NCI-H345 (cell line): ENCODE measurements at regions not wholly inside any gene's neighbourhood (a gene's known extent, or its start where the extent isn't known, plus 50 kb on each side); places are given as distances from the start of the nearest gene placed in this dataset.
"Not testable (repeated sequence)": the region's sequence is repeated elsewhere in the genome, so short reads cannot be mapped to it uniquely, and the experiment has no call there.

Experiments used
- DNase-seq: peaks from one replicate; lab custom pipeline; 2025; lab: John Stamatoyannopoulos, UW

GRCh38 chr13:43946281-43946680 is 66.6 kb downstream of the LACC1 start:
- DNase-seq = no peak

- no peak for DNase-seq
Observed at GRCh38 chr13:43947897-43948458, 68.3 kb downstream of the LACC1 start.

GRCh38 chr13:43953370-43953769 is 73.7 kb downstream of the LACC1 start:
- no peak for DNase-seq

- DNase-seq = not testable (repeated sequence)
Observed at GRCh38 chr13:43956975-43957374, 77.3 kb downstream of the LACC1 start.

GRCh38 chr13:43959291-43959690 is 79.6 kb downstream of the LACC1 start:
- no peak for DNase-seq

- no peak for DNase-seq
Observed at GRCh38 chr13:43961909-43962308, 82.2 kb downstream of the LACC1 start.

- DNase-seq = no peak
Observed at GRCh38 chr13:43963726-43964125, 84.0 kb downstream of the LACC1 start.

GRCh38 chr13:43964698-43965458 is 85.2 kb downstream of the LACC1 start:
- no peak for DNase-seq

- no peak for DNase-seq
Observed at GRCh38 chr13:43965459-43965845, 85.7 kb downstream of the LACC1 start.

- DNase-seq = not testable (repeated sequence)
Observed at GRCh38 chr13:43968251-43968942, 88.7 kb downstream of the LACC1 start.

- DNase-seq = not testable (repeated sequence)
Observed at GRCh38 chr13:43968943-43969690, 89.4 kb downstream of the LACC1 start.

GRCh38 chr13:43969919-43970318 is 90.2 kb downstream of the LACC1 start:
- not testable (repeated sequence) for DNase-seq

- not testable (repeated sequence) for DNase-seq
Observed at GRCh38 chr13:43970520-43971242, 91.0 kb downstream of the LACC1 start.

- not testable (repeated sequence) for DNase-seq
Observed at GRCh38 chr13:43971324-43971723, 91.6 kb downstream of the LACC1 start.

- DNase-seq = no peak
Observed at GRCh38 chr13:43977911-43978310, 98.2 kb downstream of the LACC1 start.

- no peak for DNase-seq
Observed at GRCh38 chr13:43978688-43979087, 99.0 kb downstream of the LACC1 start.

- no peak for DNase-seq
Observed at GRCh38 chr13:43979492-43979891, 99.8 kb downstream of the LACC1 start.

GRCh38 chr13:43980587-43980986 is 100.9 kb downstream of the LACC1 start:
- no peak for DNase-seq

GRCh38 chr13:43981091-43981490 is 101.4 kb downstream of the LACC1 start:
- no peak for DNase-seq

GRCh38 chr13:43981512-43982301 is 102.0 kb downstream of the LACC1 start:
- DNase-seq = no peak

GRCh38 chr13:43983373-43983772 is 103.7 kb downstream of the LACC1 start:
- no peak for DNase-seq
